ENCODE measurements at regions not wholly inside any gene's neighbourhood (a gene's known extent, or its start where the extent isn't known, plus 50 kb on each side); places are given as distances from the start of the nearest gene placed in this dataset.

DNA sequence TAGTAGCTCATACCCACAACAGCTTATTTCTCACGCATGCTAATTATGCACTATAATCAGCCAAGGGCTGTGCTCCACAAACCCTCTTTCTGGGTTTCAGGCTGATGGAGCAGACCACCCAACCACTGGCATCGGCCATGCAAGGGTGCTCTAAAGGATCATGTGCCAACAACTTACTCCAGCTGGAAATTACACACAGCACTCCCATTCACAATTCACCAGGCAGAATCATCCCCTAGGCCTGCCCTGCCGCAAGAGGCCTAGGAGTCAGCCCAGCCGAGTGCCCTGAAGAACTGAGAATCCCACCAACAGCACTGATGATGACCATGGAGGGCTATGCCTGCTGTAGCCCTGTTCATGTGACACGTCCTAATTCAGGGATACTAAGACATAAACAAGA lies 216.2 kb upstream of the CHRNA7 start:
- CTCF ChIA-PET, result no interaction called here
- POLR2A ChIA-PET, result no interaction called here

DNA sequence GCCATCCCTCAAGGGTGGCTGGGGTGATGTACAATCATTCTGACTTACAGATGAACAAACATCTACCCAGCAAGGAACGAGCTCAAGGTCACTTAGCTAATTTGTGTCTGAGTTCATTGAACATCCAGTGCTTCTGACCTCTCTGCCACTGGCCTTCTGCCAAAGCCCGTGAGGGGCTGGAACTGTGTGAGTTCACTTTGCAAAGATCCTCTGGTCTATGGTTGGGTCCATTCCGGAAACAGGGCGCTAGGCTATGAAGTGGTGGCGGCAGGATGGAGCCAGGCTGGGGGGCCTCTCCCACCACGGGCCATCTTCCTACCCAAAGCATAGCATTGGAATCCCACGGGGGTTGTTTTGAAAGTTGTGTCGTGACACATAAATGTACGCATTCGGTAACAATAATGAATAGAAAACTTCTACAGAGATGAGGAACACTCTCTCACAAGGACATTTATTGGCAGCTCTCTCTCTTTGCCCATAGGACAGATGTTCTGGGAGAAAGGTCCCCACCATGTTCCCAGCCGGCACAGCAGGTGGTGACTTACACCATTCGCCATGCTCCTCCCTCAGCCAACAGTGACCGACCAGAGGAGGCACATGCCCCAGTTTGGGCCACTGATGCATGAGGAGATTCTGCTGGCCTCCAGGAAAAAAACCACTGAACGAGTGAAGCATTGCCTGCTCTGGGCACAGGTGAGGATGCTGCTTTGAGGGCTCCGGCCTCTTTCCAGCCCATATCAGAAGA lies 214.7 kb upstream of the CHRNA7 start:
- CTCF ChIA-PET, result no interaction called here
- POLR2A ChIA-PET, result no interaction called here

DNA sequence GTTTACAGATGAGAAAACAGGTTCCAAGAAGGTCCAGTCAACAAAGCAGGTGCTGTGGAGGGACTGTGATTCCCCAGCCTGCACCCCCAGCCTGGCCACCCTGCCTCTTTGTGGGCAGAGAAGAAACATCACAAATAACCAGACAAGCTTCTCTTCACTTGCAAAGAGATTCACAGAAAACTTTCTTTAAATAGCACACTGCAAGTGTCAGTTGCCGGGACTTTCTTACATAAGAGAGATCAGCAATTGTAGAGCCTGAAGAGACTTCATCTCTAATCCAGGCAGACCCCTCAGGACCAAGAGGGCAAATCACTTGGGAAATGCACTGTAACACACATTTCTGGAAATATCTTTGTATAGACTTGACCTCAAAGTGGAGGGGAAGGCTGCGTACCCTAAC lies 207.9 kb upstream of the CHRNA7 start:
- CTCF ChIA-PET, result no interaction called here
- POLR2A ChIA-PET, result no interaction called here

DNA sequence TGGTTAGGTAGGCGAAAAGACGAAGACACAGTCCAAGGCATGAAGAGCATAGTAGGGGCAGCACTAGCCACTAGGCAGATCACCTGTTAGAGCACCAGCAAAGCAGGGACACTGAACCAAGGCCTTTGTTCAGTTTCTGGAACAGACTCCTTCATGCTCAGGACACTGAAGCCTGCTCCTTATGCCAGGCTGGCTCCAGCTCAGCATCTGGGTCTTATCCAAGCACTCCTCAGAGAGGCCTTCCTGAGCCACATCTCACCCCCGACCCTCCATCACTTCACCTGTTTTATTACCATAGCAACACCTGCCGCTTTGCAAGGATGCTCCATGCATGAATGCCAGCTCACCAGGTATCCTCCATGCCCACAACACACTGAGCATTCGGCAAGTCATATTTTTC lies 206.3 kb upstream of the CHRNA7 start:
- POLR2A ChIA-PET, result no interaction called here
- CTCF ChIA-PET, result no interaction called here

DNA sequence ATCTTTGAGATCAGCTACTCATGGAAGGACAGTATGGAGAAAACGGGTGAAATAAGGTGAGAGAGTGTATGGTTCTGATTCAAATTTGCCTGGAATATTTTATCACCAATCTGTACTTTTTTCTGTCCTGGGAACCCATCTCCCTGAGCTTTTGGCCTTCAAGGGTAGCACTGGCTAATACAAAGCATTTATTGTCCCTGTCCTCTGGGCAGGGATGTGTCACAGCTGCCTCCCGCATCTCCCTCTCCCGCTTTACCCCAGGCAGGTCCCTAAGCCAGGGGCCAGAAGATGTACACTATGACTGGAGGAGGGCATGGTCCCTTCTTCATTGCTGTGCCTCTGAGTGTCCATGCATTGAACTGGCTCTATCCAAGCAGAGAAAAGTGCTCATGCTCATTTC lies 201.7 kb upstream of the CHRNA7 start:
- ChIA-PET CTCF (no interaction called here), POLR2A (no interaction called here)

DNA sequence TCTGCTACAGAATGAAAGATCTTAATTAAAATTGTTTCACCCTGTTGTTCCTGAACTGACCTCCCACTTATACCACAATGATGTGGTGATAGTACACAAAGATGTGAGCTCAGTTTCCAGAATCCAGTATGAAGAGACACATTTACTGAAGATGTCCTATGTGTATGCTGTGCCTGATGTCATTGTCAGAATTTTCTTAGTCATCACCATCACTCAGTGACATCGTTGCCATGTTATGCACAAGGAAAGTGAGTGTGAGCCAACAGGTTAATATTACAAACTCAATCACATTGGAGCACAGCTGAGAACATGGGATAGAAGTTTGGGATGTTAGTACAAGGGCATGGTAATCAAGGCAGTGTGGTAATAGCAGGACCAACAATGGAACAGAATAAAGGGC lies 199.7 kb upstream of the CHRNA7 start:
- ChIA-PET CTCF (no interaction called here), POLR2A (no interaction called here)

DNA sequence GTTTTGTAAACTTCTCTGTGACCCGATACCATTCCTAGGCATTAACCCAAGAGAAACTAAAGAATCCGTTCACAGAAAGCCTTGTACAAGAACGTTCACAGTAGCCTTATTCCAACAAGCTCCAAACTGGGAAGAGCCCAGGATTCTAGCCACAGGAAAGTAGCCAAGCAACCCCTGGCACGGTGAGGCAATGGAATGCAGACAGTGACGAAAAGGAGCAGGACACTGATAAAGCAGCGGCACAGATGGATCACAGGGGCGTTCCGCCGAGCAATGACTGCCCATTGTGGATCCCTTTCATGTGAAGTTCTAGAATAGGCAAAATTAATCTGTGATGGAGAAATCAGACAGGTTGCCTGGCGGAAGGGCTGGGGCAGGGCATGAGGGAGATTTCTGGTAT lies 198.7 kb upstream of the CHRNA7 start:
- ChIA-PET POLR2A (no interaction called here), CTCF (no interaction called here)

DNA sequence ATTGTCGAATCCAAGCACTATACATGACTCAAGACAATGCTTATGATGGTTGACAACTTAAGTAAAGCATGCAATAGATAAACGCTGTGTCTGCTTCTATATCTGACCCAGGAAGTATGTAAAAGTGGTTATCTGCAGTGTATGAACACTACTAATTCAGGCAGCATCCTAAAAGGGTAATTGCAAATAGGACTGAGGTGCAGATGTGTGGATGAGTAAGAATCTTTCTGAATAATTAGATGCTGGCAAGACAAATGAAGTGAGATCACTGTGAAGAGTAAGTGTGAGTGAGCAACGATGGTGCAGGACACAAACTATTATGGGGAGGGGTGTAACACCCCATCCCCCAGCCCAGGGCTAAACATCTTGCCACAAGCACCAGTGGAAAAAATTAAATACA lies 195.7 kb upstream of the CHRNA7 start:
- ChIA-PET CTCF (no interaction called here), POLR2A (no interaction called here)

DNA sequence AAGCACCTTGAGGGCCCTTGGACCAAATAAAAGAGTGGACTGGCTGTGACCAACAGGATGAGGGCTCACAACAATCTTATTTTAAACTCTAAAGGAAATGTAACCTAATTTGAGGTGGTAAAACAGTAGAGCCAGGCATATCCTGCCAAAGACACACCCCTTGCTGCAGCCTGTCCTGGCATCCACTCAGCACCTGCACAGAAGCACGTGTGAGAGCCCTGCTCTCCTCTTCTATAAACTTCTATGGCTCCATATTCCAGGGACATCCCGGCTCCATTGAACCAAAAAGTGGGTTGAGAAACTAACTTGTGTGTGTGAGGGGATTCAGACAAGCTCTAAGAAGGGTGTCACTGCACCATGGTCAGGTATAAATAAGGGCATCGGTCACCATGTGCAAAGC lies 190.9 kb upstream of the CHRNA7 start:
- POLR2A ChIA-PET, result no interaction called here

DNA sequence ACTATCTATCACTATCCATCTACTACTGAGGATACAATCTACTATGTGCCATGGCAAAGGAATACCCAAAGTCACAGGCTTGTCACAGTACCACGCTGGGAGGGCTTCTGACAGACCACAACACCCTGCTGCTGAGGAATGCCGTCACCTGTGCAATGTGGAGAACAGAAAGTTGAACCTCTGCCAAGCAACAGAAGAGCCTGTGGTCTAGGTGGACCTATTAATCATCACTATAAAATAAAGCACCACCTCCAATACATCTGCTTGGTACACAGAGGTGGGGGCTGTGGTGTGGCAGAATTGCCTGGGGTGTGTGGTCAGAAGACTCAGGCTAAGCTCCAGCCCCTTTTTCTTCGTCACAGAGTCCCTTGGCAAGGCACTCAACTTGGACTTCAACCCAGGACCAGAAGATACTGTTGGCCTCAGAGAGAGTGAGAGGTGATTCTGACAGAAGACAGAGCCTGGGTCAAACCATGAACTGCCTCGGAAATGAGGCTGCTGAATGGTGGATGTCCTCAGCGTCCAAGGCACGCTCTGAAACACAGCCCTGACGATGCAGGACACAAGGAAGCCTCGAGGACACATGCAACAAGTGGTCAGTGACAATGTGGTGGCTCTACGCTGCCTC lies 189.4 kb upstream of the CHRNA7 start:
- ChIA-PET POLR2A (no interaction called here), CTCF (no interaction called here)

More for the DNA sequence above, 190.9 kb upstream of the CHRNA7 start:
- CTCF ChIA-PET, result no interaction called here

DNA sequence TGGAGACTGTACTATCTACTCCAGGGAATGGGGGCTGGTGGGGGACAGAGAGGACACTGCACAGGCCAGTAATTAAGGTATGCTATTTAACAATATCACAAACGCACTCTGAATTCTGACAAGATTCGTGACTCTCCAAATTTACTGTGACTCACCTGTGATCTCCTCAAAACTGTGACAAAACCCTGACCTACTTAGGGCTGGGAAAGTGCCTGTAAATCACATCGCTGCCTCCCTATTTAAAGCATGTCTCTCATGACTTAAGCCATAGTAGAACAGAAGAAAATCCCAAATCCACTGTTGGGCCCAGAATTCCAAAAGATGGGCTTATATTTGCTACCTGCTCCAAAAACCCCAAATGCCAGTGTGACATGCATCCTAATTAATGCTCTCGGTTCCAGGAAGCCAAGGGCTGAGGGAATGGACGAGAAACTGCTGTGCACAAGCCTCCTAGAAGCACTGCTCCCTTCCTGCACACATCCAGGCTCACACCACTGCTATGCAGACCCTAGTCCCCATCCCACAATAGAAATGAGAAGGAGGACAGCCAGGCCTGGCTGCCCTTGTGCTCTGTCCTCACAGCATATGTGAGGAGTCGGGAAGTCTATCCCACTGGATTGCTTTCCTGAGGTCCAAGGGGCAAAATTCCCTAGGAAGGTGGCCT lies 187.7 kb upstream of the CHRNA7 start:
- CTCF ChIA-PET, result no interaction called here
- POLR2A ChIA-PET, result no interaction called here

DNA sequence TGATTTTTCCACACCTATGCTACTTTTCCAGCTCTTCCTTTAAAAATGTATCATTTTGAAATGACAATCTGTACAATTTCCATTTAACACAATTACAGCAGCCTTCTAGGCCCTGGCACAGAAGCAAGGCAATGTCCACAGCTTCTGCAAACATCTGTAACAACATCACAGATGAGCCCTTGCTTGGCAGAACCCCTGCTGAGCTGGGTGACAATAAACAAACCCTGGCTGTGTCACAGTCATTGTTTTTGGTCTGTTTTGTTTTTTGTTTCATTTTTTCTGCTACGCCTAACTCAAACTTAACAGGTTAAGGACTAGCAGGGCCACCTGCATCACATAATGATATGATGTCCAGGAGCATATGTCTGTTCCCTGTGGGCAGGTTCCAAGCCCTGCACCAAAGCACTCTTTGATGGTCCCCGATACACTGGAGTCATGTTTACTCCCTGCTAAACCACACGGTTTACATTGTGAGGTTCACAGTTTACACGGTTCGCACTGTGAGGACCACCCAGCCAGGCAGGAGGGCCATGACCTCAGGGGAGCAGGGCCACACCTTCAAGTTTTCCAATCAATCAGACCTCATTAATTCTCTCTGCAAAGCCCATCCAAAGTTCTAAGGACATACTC lies 186.8 kb upstream of the CHRNA7 start:
- ChIA-PET CTCF (no interaction called here), POLR2A (no interaction called here)

DNA sequence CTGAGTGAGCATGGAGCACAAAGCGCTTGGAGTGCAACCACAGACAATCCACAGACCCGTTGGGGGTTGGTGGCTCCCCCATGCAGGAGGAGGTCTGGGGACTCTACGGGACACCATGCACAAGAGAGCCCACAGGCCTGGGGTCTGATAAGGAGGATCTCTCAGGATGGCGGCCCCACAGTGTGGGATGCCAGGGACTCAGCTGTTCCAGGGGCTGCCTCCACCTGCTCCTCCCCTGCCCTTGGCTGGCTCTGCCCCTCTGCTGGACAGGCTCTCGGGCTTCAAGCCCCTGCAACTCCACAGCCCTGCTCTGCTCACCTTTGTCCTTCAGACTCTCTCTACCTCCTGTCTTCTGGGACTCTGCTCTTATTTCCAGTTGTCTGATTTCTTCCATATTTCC lies 184.5 kb upstream of the CHRNA7 start:
- CTCF ChIA-PET, result no interaction called here
- POLR2A ChIA-PET, result no interaction called here

DNA sequence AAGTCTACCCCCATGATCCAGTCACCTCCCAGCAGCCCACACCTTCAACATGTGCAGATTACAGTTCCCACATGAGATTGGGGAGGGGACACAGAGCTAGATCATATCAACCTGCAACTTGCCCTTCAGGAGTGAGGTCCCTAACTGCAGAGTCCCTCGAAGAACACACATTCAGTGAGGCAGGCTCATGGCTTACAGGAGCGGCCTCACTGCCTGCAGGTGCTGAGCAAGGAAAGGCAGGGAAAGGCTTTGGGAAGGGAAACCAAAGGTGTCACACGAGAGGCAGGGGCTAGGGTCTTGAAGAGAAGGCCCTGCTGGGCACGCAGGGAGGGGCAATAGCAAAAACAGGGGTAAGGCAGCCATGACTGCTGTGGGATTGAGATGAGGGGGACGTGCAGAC lies 182.4 kb upstream of the CHRNA7 start:
- CTCF ChIA-PET, result no interaction called here
- POLR2A ChIA-PET, result no interaction called here

DNA sequence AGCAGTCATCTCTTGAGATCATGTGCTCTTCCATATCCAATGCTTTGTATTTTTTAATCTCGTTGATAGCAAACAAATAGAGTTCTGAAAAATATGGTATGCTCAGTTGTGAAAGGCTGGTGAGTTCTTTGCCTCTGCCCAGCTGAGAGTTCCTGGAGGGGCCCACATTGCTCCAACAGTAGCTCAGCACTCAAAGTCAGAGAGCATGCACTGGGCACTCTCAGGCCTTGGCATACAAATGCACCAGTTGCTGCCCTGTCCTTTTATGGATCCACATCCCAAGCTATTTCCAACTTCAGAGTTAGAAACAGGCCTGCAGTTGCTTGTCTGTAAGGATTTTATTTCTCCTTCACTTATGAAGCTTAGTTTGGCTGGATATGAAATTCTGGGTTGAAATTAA lies 181.7 kb upstream of the CHRNA7 start:
- CTCF ChIA-PET, result no interaction called here
- POLR2A ChIA-PET, result no interaction called here

DNA sequence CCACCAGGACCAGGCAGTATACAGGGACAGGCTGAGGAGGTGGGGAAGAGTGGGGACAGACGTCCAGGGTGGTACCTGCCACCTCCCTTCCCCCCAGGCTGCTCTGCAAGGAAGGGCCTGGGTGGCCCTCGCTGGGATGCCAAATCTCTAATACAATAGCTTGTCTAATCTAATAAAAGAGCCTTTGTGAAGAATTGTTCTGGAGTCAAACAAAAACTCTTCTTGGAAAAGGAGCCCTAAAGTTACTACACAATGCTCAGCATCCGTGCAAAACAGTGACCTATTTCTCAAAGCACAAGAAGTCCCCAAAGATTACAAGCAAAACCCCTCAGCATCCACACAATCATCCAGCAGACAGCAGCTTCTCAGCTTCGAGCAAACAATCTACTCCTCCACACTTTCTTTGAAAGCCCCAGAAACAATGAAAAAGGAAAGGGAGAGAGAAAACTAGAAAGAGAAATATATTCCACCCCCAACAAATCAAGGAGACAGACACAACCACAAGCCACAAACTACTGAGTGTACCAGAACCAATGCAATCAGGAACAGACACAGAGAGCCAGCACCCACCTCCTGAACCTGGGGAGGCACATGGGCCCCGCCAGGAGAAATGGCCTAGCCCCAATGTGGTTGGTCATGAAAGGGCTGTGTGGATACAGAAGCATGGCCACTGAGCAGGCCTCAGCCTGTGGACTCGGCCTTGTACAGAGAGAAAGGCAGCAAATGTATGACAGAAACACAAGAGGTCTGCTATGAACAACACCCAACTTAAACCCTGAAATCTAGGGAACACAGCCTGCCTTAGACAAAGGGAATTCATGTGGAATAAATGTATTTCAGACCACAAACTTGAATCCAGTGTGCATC lies 177.1 kb upstream of the CHRNA7 start:
- ChIA-PET CTCF (no interaction called here), POLR2A (no interaction called here)

DNA sequence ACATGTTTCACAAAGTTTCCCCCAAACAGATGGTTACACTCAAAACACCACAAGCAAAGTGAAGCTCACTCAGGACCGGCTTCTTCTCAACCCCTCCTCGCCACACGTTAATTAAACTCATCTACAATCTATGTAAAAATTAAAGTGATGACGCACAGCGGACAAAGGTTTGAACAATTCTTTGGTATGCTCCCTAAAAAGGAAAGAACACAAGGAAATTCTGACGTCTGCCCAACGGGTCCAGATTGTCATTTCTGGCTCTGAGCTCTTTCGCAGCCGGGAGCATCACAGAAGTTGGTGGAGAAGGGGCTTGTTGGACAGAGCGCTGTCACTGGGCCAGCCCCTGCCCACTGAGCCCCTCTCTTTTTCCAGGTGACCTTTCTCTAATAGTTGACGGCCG lies 173.7 kb upstream of the CHRNA7 start:
- ChIA-PET POLR2A (no interaction called here), CTCF (no interaction called here)

DNA sequence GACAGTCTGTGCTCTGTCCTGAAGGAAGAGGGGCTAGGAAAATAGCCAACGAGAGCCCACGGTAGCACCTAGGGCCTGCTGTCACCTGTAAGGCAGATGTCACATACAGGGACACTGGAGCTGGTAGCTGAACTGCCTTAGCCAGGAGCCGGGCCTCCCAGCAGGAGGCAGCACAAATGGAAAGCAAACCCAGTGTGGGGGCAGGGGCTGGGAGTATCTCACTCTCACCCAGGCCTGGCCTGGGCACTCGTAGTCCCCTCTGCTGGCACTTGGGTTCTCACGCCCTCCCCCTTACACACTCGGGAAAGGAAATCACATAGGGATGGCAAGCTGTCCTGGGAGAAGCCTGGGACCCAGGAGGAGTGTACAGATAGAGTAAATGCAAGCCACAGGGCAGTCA lies 173.1 kb upstream of the CHRNA7 start:
- CTCF ChIA-PET, result no interaction called here
- POLR2A ChIA-PET, result no interaction called here

DNA sequence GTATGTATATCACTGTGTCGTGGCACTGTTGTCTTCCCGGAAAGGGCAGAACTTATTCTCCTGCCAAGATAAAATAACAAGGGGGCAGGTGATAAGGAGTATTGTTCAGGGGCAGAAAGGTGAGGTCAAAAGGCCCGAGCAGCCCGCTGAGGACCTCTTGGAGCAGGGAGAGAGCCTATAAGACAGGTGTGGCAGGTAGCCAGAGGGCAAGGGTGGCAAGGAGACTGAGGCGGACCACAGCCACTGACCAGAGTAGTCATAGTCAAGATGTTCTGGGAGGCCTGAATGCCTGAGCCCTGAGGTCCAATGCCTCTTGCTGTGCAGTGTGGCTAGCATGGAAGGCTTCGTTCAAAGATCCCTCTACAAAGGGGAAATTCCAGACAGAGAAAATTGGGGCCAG lies 172.3 kb upstream of the CHRNA7 start:
- POLR2A ChIA-PET, result no interaction called here
- CTCF ChIA-PET, result no interaction called here

DNA sequence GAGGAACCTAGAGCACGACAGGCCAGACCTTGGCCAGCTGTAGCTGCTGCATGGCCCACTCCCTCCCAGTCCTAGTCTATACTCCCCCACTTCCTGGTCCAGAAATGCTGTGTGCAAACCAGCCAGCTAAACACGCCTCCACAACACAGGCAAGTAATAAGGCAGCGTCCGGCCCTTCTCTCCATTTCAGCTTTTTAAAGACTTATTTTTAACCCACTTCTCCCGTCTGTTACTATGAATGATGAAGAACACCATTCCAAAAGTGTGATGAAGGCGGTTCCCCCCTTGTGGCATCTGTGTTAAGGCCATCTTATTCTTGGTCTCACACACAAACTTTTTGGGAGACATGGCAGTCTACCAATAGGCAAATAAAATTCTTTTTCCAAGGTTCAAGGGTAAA lies 164.1 kb upstream of the CHRNA7 start:
- CTCF ChIA-PET, result no interaction called here
- POLR2A ChIA-PET, result no interaction called here

Measured in activated CD8-positive, alpha-beta memory T cell treated with anti-CD3 and anti-CD28 coated beads for 36 hours (primary cell).